Stimulated activated CD4-positive, alpha-beta T cell treated with anti-CD3 and anti-CD28 coated beads, Interleukin-1b, Interleukin-23, amount 100 ng/mL, for 4 hours (primary cell): ENCODE measurements at regions not wholly inside any gene's neighbourhood (a gene's known extent, or its start where the extent isn't known, plus 50 kb on each side); places are given as distances from the start of the nearest gene placed in this dataset.

Experiments
- DNase-seq, 2 donors: peaks; one replicate each; pipeline ENCODE4 v3.0.0-alpha.2; 2020; ENCODE audit warnings: low read depth in 2 of 2

DNA sequence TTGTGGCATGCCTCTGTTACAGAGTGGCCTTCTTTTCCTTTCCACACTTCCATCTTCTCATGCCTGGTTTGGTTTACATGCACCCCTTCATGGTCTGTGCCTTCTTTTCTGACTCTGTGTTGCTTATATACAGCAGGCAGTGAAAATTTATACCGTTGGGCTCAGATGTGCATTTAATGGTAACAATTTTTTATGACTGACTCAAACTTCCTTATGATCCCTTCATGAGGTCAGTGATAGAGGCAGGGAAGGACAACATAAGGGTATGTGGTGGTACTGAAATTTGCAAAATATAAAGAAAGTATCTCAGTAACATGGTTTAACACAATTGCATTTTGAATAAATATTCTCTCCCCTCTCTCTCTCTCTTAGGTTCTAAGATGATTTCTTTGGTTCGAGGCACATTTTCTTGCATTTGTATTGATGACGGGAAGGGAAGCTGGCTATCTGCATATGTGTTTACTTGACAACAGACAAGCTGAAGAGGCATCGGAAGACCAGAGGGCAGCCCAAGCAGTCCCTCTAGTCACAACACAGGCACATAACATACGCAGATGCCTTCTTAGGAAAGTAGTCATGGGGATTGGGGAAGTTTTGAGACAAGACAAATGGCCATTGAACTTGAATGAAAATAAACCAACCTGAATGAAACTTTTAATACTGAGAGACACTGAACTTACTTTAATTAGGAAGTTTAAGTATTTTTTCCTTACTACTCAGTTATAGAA, 163.3 kb upstream of the LEF1 start:
- no peak for DNase-seq

DNA sequence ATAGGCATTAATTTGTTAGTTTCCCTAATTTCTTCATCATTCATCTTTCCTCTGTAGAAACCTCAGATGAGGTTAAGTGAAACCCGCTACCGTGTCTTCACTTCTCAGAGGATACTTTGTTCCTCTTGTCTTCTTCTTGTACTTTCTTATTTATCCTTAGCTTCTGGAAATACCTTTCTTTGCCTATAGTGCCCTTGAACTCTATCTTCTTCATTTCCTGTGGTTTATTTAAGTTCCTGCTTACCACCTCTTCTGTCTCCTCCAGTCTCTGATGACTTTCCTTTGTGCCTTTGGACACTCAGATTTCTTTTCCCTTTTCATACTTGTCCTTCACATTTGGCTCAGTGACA, 159.6 kb upstream of the LEF1 start:
- DNase-seq: no peak

DNA sequence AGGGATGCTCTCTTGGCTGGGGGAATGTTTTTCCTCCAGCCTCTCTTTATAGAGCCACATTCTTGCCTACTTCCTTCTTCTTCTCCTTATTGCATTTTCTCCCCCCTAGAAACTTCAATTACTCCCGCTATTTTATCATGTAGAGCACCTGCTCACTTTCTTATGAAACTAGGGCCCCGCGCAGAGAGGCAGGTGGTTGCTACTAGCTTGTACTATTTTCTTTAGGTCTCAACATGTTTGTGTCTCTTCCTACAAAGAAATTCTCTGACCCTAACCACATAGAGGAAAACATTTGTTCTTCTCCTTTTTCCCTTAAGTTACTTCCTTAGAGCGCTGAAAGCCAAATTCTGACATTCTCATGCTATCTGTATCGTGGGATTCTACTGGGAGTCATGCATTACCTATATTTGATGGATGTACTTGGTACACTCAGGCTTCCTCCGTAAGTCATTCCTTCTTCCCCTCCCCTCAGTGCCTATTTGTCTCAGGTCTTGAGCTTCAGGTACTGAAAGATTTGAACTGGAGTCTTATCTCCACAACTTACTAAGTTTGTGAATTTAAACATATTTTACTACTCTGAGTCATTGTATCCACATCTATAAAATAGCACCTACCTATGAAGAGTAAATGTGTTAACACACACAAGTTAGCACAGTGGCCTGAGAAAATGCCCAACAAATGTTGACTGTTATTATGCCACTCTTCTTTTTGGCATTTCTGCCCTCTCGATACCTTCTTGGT, 159.1 kb upstream of the LEF1 start:
- DNase-seq: no peak

DNA sequence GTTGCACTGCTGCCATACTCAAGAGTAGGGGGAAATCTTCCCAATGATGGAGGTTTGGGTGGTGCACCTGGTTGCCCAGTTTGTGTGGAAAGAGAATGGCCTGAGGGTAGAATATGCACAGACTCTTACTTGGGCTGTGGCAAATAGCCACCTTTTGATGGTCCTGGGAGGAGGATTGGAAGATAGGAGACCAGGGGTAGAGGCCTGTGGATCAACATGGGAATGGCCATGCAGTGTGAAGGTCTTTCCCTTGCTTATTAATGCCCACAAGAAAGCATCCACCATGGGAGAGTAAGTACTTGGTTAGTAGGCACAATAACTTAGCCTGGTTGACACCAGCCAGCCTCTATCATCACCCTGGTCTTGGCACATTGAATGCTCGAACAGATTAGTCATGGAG, 156.8 kb upstream of the LEF1 start:
- DNase-seq: no peak

DNA sequence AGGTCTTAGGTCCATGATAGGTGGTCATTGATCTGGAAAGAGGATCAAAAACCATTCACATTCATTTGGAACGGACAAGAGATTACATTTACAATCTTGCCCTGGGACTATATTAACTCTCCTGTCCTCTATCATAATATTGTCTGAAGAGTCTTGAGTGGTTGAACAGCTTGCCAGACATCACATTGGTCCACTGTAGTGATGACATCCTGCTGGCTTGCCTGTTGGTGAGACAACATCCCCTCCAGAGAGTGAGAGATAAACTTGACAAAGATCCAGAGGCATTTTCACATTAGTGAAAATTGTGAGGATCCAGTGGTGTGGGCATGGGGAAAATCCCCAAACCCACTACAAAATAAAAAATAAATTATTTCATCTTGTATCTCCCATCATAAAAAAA, 155.7 kb upstream of the LEF1 start:
- DNase-seq: no peak

DNA sequence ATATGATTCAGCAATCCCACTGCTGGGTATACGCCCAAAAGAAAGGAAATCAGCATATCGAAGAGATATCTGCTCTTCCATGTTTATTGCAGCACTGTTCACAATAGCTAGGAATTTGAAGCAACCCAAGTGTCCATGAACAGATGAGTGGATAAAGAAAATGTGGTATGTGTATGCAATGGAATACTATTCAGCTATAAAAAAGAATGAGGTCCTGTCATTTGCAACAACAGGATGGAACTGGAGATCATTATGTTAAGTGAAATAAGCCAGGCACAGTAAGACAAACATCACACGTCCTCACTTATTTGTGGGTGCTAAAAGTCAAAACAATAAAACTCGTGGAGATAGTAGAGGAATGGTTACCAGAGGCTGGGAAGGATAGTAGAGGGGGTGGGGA, 153.8 kb upstream of the LEF1 start:
- no peak for DNase-seq

DNA sequence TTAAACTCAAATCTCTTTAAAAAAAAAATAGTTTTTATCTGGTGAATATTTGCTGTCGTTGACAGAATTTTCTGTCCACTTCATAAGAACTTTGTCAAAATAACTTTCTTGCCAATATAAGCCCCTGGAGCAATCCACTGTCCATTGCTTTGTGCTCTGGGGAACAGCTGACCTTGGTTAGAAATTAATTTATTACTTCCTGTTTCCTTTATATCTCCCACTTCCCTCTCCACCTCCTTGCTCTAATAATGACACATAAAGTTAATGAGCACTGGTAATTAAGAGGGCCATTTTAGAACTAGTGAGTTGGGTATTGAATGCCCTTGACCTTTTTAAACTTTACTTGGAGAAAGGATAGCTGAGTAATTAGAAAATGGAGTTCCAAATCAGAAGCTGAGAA, 151.3 kb upstream of the LEF1 start:
- DNase-seq: no peak

DNA sequence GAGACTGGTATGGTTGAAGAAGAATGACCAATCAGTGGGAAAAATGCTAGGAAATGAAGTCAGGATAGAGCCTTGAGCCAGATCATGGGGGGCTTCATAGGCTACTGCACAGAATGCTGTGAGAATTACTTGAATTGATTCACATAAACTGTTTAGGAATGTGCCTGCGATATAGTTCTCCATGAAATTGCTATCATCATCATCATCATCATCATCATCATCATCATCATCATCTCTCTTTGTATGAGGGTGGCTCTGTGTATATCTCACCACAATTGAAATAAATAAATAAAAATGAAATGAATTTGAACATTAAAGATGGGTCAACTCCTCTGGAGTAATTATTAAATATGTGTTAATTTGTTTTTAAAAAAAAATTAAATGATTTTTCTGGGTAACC, 148.6 kb upstream of the LEF1 start:
- no peak for DNase-seq

DNA sequence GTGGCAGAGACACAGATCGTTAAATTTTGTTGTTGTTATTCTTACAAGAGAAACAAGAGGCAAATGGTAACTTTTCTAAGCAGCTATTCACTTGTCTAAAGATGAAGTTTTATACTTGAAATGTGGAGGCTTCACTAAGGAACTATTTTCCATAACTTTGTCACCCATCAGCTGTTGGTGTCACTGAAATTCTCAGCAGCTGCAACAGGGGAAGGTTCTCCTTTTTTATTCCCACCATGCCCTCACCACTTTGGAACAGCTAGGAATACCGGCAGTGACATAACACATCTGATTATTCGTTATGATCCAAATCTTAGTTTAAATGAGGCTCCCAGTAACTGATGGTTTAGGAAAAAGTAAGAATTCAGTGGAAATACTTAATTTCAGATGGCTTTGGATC, 147.0 kb upstream of the LEF1 start:
- DNase-seq: no peak

DNA sequence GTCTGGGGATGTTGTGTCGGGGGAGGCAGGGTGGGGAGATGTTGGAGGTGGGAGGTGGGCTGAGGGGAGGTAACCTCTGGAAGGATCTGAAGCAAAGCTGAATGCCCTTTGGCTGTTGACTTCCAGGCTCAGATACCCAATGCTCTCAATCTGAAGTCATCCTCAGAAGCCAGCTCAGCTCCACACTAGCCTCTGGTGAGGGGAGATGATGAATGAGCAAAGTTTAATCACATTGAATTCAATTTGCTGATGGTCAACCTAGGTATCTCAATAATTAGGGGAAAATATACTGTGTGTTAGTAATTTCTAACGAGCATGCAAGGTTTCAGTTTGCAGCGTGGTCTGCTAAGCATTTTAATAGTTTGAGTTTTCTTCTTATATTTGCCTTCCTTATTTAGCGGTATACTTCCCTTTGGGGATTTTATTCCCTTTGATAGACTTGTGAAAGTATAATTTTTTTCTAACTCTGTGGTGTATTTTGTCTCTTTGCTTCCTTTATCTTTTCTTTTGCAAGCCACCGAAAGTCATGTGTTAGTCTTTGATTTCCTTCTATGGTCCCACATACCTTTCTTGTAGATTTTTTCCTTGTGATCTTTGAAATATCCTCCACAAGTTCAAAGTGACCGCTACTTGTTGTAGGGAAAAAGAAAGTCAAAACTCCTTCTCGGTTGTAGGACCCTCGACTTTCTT, 146.3 kb upstream of the LEF1 start:
- DNase-seq: no peak

DNA sequence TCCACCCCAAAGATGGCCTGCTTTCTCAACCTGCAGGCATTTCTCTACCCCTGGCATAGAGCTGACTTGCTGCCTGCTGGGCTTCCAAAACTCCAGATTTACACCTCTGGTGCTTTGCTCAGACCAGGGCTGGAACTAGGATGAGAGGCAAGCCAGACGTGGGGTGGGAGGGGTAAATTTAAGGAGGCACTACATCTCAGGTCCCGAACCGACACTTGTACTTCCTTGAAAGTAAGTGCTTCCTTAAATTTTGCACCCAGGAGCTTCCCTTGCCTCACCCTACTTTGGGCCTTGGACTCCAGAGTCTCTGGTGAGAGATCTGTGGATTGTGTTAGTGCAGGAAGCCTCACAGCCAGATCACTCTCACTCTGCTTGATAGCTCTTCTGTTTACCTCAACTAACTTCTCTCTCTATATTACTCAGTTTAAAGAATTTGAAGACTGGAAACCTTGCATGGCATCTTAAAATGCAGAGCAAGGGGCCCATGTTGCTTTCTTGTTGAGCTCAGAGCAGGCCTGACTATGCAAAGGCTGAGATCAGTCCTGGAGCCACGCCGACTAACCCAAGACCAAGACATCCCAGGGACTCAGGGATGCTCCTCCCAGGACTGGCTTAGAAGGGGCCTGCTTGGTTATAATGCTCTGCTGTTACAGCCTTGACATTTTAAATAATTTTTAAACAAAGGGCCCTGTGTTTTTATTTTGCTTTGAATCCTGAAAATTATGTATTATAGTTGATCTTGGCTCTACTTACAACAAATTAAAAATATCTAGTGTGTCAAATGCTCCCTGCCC, 145.0 kb upstream of the LEF1 start:
- DNase-seq: no peak

DNA sequence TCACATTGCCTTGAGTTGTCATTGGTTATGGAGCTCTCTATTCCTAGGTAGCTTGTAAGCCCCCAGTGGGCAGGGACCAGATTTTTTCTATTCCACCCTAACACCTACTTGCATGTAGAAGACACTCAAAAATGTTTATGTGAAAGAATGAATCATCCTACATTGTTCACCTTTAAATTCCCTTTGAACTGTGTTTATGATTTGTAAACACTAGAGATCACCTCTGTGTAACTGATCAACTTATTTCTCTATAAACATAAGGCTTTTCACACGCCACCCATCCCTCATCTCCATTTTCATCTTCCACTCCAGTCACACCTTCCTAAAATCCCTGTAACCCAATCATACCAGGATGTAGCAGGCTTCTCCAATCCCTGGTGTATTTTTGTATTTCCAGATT, 142.6 kb upstream of the LEF1 start:
- DNase-seq: no peak

DNA sequence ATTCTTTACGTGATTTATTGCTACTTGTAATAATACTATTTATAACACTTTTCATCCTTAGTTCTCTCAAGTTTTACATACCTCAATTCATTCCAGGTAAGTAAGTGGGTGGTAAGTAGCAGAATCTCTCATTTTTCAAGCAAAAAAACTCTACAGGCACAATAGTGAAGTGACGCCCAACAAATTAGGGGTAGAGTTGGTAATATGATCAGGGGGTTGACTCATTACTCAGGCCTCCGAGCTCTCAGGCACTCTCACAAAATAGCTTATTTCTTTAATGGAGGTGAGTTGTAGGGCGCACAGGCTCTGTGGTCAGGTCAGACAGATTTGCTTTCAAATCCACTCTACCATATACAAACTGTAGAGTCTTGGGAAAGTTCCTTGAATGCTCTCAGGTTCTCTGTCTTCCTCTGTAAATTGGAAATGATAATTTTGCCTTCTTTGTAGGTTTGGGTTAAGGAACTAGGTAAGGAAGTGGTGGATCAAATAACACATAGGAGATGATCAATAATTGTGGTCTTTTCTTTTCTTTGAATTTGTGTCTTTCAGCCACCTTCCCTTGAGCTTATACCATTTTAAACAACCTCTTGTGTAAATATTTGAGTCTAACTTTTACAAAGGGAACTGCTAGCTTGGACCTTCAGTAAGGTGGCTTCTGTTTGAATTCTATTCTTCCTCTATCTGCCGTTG, 134.9 kb upstream of the LEF1 start:
- no peak for DNase-seq

DNA sequence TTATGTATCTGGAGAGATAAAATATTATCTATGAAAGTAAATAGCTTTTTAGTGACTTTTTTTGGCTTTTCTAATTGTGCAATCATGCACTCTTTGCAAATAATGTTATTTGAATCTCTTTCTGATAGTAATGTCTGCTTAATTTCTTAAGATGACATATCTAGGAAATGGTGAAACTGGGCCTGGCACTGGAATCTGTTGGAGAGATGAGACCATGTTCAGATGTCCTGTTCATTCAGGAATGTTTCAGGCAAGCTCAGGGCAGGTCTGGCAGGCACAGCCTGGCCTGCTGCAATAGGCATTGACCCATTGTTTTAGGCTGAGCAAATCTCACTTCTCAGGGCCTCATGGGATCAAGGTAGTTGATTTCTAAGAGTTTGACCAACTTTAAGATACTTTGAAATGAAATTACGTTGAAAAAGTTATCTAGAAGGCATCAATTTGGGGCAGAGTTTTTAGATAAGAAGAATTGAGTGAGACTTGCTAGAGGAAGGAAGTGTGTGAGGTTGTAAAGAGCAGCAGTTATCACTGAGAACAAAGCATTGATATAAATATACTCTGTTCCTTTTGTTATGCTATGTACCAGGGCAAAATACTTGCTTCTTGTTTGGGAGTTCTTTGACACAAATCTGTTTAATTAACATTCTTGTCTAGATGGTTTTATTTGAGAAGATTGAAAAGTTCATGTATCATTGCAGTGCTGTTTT, 133.0 kb upstream of the LEF1 start:
- no peak for DNase-seq

DNA sequence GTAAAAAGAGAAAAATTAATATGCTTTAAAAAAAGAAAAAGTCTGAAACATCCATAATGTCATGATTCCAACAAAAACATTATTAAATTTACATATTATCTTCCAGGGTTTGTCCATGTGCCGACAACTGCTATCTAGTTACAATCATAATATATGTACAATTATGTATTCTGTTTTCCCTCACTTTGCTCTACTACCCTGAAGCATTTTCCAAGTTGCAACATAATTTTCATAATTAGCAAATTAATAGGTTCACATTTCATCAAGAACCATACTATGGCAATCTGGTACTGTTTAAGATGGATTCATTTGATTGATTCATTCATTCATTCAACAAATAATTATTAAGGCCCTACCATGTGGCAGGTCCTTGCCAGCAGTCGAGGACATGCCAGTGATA, 128.9 kb upstream of the LEF1 start:
- DNase-seq: no peak

DNA sequence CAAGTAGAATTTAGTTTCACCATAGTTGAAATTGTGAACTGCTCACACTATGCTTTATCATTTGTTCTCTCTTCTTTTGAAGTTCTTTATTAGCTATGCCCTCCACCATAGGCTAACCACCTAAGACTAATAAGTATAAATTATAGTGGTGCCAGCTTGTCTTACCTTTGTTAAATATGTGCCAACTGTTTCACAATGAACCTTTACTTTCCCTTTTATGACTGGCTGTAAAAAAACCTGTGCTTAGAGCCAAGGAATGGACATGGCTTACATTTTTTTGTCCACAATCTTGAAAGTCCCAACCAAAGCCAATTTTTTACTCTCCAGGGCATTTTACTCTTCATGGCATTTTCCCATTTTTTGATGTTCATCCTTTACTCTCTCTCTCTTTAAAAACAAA, 123.5 kb upstream of the LEF1 start:
- DNase-seq: no peak

DNA sequence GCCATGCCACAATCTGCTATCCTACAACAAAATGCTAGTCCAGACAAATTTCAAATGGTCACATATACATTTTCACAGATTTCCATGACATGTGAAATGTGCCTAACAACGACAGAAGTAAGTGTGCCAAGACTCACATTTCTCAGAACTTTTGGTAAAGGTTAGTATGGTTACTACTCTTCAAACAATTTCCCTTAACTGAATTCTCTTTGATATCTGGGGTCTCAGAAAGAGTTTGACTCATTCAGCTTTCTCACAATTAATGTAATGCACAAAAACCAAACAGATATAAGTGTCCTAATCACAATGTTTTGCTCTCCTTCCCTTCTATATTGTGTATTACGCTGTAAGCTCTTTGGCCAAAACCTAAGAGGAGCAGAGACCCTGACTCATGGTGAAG, 122.4 kb upstream of the LEF1 start:
- no peak for DNase-seq

DNA sequence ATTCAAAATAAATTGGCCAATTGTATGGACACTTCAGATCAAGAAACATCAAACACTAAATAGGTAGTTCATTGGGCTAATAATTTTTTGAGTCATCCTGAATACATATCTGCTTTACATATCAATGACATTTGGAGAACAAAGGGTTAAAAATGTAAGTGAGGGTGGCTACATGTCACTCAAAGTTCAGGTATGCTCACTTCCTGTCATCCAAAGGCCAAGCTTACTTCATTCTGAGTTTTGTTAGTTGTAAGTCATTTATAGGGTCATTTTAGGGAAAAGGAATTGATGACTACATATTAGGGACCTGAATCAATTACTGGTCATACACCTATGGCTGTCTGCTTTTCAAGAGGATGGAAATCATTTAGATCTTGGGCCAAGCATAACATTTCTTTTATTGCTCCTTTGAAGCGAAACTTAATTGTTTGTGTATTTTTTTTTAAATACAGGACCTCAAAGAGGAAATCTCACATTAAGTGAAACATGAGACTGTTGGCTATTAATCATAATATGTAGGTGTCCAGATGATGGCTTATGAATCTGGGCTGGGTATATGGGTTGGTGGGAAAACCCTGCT, 119.2 kb upstream of the LEF1 start:
- DNase-seq: no peak

DNA sequence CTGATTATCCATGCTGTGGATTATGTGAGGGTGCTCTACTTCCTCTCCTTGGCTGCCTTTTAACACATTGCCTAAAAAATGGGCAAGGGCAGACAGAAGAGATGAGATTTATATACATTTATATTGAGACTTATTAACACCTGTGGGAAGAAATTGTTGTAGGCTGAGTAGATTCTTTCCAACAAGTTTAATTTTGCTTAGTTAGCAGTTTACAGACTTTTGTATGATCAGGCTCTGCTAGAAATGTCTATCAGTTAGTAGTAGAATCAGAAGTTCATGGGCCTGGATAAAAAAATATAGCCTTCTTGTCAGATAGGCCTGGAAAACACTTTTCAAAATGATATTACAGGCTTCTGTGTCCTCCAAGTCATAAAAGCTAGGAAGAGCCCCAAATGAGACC, 111.3 kb upstream of the LEF1 start:
- no peak for DNase-seq

DNA sequence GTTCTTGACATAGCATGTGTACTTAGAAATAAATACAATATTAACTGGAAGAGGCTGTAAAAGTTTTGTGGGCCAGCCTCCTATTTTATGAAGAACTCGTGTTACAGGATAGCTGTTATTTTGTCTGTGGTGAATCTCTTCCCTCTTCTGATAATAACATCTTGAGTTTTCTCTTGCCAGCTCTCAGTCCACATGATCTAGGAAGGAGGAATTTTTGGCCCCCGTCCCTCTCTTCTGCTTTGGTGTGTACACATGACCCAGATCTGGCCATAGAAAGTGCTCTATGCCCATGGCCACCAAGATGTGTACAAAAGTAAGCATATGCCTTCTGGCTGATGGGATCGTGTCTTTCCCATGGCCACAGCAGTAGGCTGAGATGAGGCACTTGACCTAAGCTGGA, 108.0 kb upstream of the LEF1 start:
- DNase-seq: no peak

DNA sequence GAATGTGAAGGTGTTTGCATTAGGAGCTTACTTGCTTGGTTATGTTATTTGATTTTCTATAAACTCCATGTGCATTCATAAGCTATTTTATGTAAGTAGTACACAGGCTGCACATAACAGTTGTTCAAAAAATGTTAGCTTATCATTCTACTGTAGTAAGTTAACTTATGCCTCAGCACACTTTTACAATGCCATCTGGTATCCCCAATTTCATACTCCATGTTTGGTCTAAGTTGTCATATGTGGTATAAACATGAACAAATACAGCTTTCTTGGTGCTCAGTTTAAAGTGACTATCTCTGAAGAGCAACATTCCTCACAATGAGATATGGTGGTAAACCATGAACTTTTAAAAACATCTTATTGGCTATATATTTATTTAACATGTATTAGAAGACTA, 104.3 kb upstream of the LEF1 start:
- no peak for DNase-seq
